ENCODE measurements at regions not wholly inside any gene's neighbourhood (a gene's known extent, or its start where the extent isn't known, plus 50 kb on each side); places are given as distances from the start of the nearest gene placed in this dataset.

DNA sequence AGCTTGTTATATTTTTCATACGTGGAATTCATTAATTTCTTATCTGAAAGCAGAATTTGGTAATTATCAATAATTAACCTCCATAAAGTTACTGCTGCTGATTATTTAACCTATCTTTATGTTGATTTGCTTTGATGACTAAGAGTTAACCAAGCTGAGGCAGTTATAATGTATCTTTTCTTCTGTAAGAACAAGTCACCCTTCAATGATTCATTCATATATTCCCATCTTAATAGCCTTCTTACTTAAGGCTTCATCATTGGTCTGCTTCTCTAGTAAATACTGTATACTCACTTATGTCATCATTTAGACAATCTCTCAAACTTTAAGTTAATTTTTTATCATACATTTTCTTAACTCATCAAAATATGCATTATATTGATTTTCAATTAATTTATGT, 592.2 kb downstream of the ANXA1 start:
- H3K27me3 ChIP-seq (ENCODE audit: control insufficient read depth in 2 of 2, insufficient read depth in 2 of 2, low read length in 2 of 2) = no peaks in the 10 kb centered on the region
- POLR2A ChIA-PET = no interaction called here
- dilution Hi-C loops (cut with MboI; ENCODE audit: extremely low pct_ligation_motif_present, low sequenced_read_pairs) (no loop called here), intact Hi-C loops (cut with micrococcal nuclease) (no loop called here)
- BruUV-seq (replicated peaks) = no TSS peak
- H2AFZ ChIP-seq (ENCODE audit: low read depth, low read length) = no peak overlapping the region
- TF ChIP-seq POLR2A (IDR thresholded peaks at IDR 0.05; ENCODE audit: low read depth, low read length) (no peak), FOS (IDR thresholded peaks at IDR 0.05; ENCODE audit: borderline replicate concordance, insufficient read depth, low read length) (no peak), EZH2 (IDR thresholded peaks at IDR 0.05; ENCODE audit: borderline replicate concordance, low read depth, low read length, severe bottlenecking) (no peak), MYC (IDR thresholded peaks at IDR 0.05; ENCODE audit: low read depth, low read length) (no peak), POLR2AphosphoS5 (IDR thresholded peaks at IDR 0.05; ENCODE audit: insufficient read depth, low read depth, low read length) (no peak), JUN (IDR thresholded peaks at IDR 0.05; ENCODE audit: borderline replicate concordance, insufficient read depth, insufficient read length, low read depth) (no peak), GATA2 (IDR thresholded peaks at IDR 0.05; ENCODE audit: insufficient read depth, insufficient read length, low read depth, low read length) (no peak)
- TF ChIP-seq, protein P1, sequence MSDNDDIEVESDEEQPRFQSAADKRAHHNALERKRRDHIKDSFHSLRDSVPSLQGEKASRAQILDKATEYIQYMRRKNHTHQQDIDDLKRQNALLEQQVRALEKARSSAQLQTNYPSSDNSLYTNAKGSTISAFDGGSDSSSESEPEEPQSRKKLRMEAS (IDR thresholded peaks at IDR 0.05; ENCODE audit: insufficient read depth, insufficient read length) = no peak
- TF ChIP-seq, protein P2, sequence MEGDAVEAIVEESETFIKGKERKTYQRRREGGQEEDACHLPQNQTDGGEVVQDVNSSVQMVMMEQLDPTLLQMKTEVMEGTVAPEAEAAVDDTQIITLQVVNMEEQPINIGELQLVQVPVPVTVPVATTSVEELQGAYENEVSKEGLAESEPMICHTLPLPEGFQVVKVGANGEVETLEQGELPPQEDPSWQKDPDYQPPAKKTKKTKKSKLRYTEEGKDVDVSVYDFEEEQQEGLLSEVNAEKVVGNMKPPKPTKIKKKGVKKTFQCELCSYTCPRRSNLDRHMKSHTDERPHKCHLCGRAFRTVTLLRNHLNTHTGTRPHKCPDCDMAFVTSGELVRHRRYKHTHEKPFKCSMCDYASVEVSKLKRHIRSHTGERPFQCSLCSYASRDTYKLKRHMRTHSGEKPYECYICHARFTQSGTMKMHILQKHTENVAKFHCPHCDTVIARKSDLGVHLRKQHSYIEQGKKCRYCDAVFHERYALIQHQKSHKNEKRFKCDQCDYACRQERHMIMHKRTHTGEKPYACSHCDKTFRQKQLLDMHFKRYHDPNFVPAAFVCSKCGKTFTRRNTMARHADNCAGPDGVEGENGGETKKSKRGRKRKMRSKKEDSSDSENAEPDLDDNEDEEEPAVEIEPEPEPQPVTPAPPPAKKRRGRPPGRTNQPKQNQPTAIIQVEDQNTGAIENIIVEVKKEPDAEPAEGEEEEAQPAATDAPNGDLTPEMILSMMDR (IDR thresholded peaks at IDR 0.05; ENCODE audit: extremely low read depth in 1 of 2, insufficient read depth in 1 of 2, low read depth in 1 of 2, low read length in 2 of 2) = no peak
- H3K36me3 ChIP-seq (ENCODE audit: control insufficient read depth in 2 of 2, extremely low read depth in 1 of 2, insufficient read depth in 2 of 2, low read length in 2 of 2) = no peaks in the 10 kb centered on the region
- no peak overlapping the region for H3K9ac ChIP-seq (replicated peaks; ENCODE audit: extremely low read depth, insufficient read depth, low read length)
- H3K4me1 ChIP-seq (ENCODE audit: control insufficient read depth, extremely low read depth, insufficient read depth, low read length) = no peaks in the 10 kb centered on the region
- FAIRE-seq (no peak), DNase-seq (ENCODE audit: low read depth, low spot score) (no peak)
- H3K79me2 ChIP-seq (ENCODE audit: control insufficient read depth, insufficient read depth, low read length) = no peaks in the 10 kb centered on the region
- no peaks in the 10 kb centered on the region for H3K9me3 ChIP-seq (replicated peaks; ENCODE audit: control insufficient read depth, insufficient read depth, low read length)
- CTCF ChIA-PET = no interaction called here
- H4K20me1 ChIP-seq (replicated peaks; ENCODE audit: control insufficient read depth, extremely low read depth, insufficient read depth, low read length) = no peaks in the 10 kb centered on the region
- no peak overlapping the region for H3K27ac ChIP-seq (ENCODE audit: insufficient read depth, low read depth, low read length)
- H3K4me3 ChIP-seq (replicated peaks in 1 of 3; ENCODE audit: insufficient read depth in 1 of 3, low read depth in 1 of 3, low read length in 3 of 3) = no peak overlapping the region
- no peaks in the 10 kb centered on the region for H3K9me1 ChIP-seq (replicated peaks; ENCODE audit: control insufficient read depth, extremely low read depth, insufficient read depth, low read length)
- H3K4me2 ChIP-seq (ENCODE audit: insufficient read depth, low read length) = no peak overlapping the region

Data from endothelial cell of umbilical vein (primary cell).